ENCODE measurements at regions not wholly inside any gene's neighbourhood (a gene's known extent, or its start where the extent isn't known, plus 50 kb on each side); places are given as distances from the start of the nearest gene placed in this dataset.

DNA sequence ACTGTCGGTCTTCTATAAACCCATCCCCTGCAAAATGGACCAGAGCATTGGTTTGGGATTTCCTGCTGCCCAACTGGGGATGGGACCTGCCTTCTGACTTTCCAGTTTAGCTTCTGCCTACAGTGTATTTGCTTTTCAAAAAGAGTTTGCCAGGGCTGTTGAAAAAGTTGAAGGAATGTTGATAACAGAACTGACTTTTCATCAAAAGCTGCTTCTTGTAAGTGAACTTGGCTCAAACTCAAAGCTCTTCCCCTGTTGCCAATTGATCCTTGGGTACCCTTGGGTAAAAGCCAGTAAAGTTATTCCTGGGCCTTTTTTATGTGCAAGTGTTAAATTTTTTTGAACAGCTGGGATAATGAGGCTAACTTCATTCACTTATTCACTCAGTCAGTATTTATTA is 142.9 kb upstream of the SLC30A5 start:
- no peak for TF ChIP-seq EZH2 (IDR thresholded peaks at IDR 0.05; ENCODE audit: borderline replicate concordance, insufficient read depth, low read depth, low read length, poor library complexity, severe bottlenecking)
- TF ChIP-seq, protein P1, sequence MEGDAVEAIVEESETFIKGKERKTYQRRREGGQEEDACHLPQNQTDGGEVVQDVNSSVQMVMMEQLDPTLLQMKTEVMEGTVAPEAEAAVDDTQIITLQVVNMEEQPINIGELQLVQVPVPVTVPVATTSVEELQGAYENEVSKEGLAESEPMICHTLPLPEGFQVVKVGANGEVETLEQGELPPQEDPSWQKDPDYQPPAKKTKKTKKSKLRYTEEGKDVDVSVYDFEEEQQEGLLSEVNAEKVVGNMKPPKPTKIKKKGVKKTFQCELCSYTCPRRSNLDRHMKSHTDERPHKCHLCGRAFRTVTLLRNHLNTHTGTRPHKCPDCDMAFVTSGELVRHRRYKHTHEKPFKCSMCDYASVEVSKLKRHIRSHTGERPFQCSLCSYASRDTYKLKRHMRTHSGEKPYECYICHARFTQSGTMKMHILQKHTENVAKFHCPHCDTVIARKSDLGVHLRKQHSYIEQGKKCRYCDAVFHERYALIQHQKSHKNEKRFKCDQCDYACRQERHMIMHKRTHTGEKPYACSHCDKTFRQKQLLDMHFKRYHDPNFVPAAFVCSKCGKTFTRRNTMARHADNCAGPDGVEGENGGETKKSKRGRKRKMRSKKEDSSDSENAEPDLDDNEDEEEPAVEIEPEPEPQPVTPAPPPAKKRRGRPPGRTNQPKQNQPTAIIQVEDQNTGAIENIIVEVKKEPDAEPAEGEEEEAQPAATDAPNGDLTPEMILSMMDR (IDR thresholded peaks at IDR 0.05), result no peak
- H3K79me2 ChIP-seq (ENCODE audit: control insufficient read depth, insufficient read depth, low read length), result no peaks in the 10 kb centered on the region
- H3K27ac ChIP-seq (ENCODE audit: low read length in 2 of 2), result no peak overlapping the region
- ATAC-seq (ENCODE audit: low read depth) (no peak), DNase-seq (no peak)
- Mint-ChIP-seq H3K9me3 (ENCODE audit: insufficient read depth) (no peaks in the 10 kb centered on the region), H3K4me1 (no peaks in the 10 kb centered on the region), H3K27me3 (peaks cover 17% of the 10 kb centered on the region), H3K4me3 (no peak overlapping the region), H3K27ac (no peak overlapping the region)
- no peak overlapping the region for H3K9ac ChIP-seq (ENCODE audit: low read length)
- H3K4me3 ChIP-seq (ENCODE audit: control extremely low read depth in 1 of 5, extremely low read depth in 1 of 5, insufficient read depth in 1 of 5, low read depth in 2 of 5, low read length in 4 of 5), result no peak overlapping the region
- no peaks in the 10 kb centered on the region for H3K36me3 ChIP-seq (replicated peaks in 1 of 2; ENCODE audit: control extremely low read depth in 1 of 2, control insufficient read depth in 1 of 2, extremely low read depth in 1 of 2, insufficient read depth in 2 of 2, low read length in 1 of 2)
- H3K27me3 ChIP-seq (replicated peaks in 1 of 4; ENCODE audit: control extremely low read depth in 1 of 4, control insufficient read depth in 3 of 4, insufficient read depth in 4 of 4, low read length in 3 of 4), result no peaks in the 10 kb centered on the region
- intact Hi-C loops (cut with micrococcal nuclease), result no loop called here
- no peak overlapping the region for H2AFZ ChIP-seq (ENCODE audit: insufficient read depth, low read depth, low read length, poor library complexity, severe bottlenecking)
- H3K9me3 ChIP-seq (ENCODE audit: control extremely low read depth in 1 of 3, control insufficient read depth in 2 of 3, insufficient read depth in 1 of 3, low read length in 2 of 3), result no peaks in the 10 kb centered on the region
- POLR2A ChIA-PET, result no interaction called here
- H4K20me1 ChIP-seq (ENCODE audit: control insufficient read depth, insufficient read depth, low read length, poor library complexity, severe bottlenecking), result no peaks in the 10 kb centered on the region
- CTCF ChIA-PET, result no interaction called here
- 83% methylated on average over 1 of the region's 1 CpG for WGBS (ENCODE audit: insufficient coverage)
- no peak overlapping the region for H3K4me2 ChIP-seq (replicated peaks; ENCODE audit: low read depth, low read length, poor library complexity, severe bottlenecking)
- H3K4me1 ChIP-seq (ENCODE audit: control insufficient read depth in 2 of 2, insufficient read depth in 2 of 2, low read length in 2 of 2), result no peaks in the 10 kb centered on the region

GRCh38 chr5:68953231-68953874 is 140.5 kb upstream of the SLC30A5 start:
- Histone ChIP-seq H3K9ac (ENCODE audit: low read length) (no peak overlapping the region), H3K4me3 (ENCODE audit: control extremely low read depth in 1 of 5, extremely low read depth in 1 of 5, insufficient read depth in 1 of 5, low read depth in 2 of 5, low read length in 4 of 5) (no peak overlapping the region), H4K20me1 (ENCODE audit: control insufficient read depth, insufficient read depth, low read length, poor library complexity, severe bottlenecking) (no peaks in the 10 kb centered on the region), H2AFZ (ENCODE audit: insufficient read depth, low read depth, low read length, poor library complexity, severe bottlenecking) (no peak overlapping the region), H3K27ac (ENCODE audit: low read length in 2 of 2) (no peak overlapping the region), H3K36me3 (replicated peaks in 1 of 2; ENCODE audit: control extremely low read depth in 1 of 2, control insufficient read depth in 1 of 2, extremely low read depth in 1 of 2, insufficient read depth in 2 of 2, low read length in 1 of 2) (no peaks in the 10 kb centered on the region), H3K4me1 (ENCODE audit: control insufficient read depth in 2 of 2, insufficient read depth in 2 of 2, low read length in 2 of 2) (no peaks in the 10 kb centered on the region), H3K4me2 (replicated peaks; ENCODE audit: low read depth, low read length, poor library complexity, severe bottlenecking) (no peak overlapping the region), H3K79me2 (ENCODE audit: control insufficient read depth, insufficient read depth, low read length) (no peaks in the 10 kb centered on the region), H3K9me3 (ENCODE audit: control extremely low read depth in 1 of 3, control insufficient read depth in 2 of 3, insufficient read depth in 1 of 3, low read length in 2 of 3) (no peaks in the 10 kb centered on the region), H3K27me3 (replicated peaks in 1 of 4; ENCODE audit: control extremely low read depth in 1 of 4, control insufficient read depth in 3 of 4, insufficient read depth in 4 of 4, low read length in 3 of 4) (no peaks in the 10 kb centered on the region)
- Mint-ChIP-seq H3K27me3 (peaks cover 9% of the 10 kb centered on the region), H3K27ac (no peak overlapping the region), H3K9me3 (ENCODE audit: insufficient read depth) (no peaks in the 10 kb centered on the region), H3K4me3 (no peak overlapping the region), H3K4me1 (no peaks in the 10 kb centered on the region)
- no peak for DNase-seq
- TF ChIP-seq, protein P1 (IDR thresholded peaks at IDR 0.05), result no peak
- intact Hi-C loops (cut with micrococcal nuclease), result no loop called here
- 100% methylated on average over 2 of the region's 3 CpGs for WGBS (ENCODE audit: insufficient coverage)
- no peak for ATAC-seq (ENCODE audit: low read depth)
- POLR2A ChIA-PET, result no interaction called here
- CTCF ChIA-PET, result no interaction called here
